Osteocyte (in vitro differentiated cells): ENCODE measurements at regions not wholly inside any gene's neighbourhood (a gene's known extent, or its start where the extent isn't known, plus 50 kb on each side); places are given as distances from the start of the nearest gene placed in this dataset.

Experiments used
- DNase-seq: peaks from one replicate; pipeline ENCODE4 v3.0.0; 2021; ENCODE audit warnings: mixed read lengths; ENCODE audit not compliant: unreplicated experiment; ENCODE audit errors: extremely low spot score
- H3K27ac Mint-ChIP-seq: one replicate; pipeline ENCODE4 v1.8.0; 2021; ENCODE audit warnings: mild to moderate bottlenecking, mixed read lengths; ENCODE audit not compliant: unreplicated experiment
- H3K27me3 Mint-ChIP-seq: one replicate; pipeline ENCODE4 v1.8.0; 2021; ENCODE audit warnings: mixed read lengths; ENCODE audit not compliant: unreplicated experiment
- H3K36me3 Mint-ChIP-seq: one replicate; pipeline ENCODE4 v1.8.0; 2021; ENCODE audit warnings: mixed read lengths; ENCODE audit not compliant: unreplicated experiment
- H3K4me1 Mint-ChIP-seq: one replicate; pipeline ENCODE4 v1.8.0; 2021; ENCODE audit warnings: mixed read lengths; ENCODE audit not compliant: unreplicated experiment
- H3K4me3 Mint-ChIP-seq: one replicate; pipeline ENCODE4 v1.8.0; 2021; ENCODE audit warnings: mild to moderate bottlenecking, moderate library complexity, mixed read lengths; ENCODE audit not compliant: unreplicated experiment
- H3K9me3 Mint-ChIP-seq: one replicate; pipeline ENCODE4 v1.8.0; 2021; ENCODE audit warnings: mixed read lengths; ENCODE audit not compliant: unreplicated experiment
- TF ChIP-seq, protein P1 (sequence below): fragments of 200-600 bp; sonication (generic); IDR thresholded peaks from 2 replicates; pipeline ENCODE4 v1.5.0; 2021; ENCODE audit warnings: antibody characterized with exemption, mild to moderate bottlenecking, moderate library complexity

DNA sequence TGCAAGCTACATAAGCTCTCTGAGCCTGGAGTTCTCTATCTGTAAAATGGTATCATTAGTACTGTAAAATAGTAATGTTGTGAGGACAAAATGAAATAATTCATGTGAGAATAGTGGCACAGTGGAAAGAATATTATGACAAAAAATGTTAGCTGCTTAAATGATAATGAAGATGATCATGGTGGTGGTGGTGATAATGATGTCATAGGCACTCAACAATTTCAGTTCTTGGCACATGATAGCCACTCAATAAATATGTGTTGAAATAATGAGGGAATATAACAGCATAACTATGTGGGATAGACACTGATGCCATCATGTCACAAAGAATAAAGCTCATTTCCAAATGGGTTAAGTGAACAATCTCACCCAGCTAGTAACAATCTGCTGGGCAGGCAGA, 736.3 kb downstream of the EFNB2 start:
- Mint-ChIP-seq H3K4me3 (no peak overlapping the region), H3K27me3 (no peaks in the 10 kb centered on the region), H3K36me3 (no peaks in the 10 kb centered on the region), H3K27ac (no peak overlapping the region), H3K9me3 (no peaks in the 10 kb centered on the region), H3K4me1 (peaks cover 2% of the 10 kb centered on the region)
- no peak for DNase-seq
- TF ChIP-seq, protein P1, sequence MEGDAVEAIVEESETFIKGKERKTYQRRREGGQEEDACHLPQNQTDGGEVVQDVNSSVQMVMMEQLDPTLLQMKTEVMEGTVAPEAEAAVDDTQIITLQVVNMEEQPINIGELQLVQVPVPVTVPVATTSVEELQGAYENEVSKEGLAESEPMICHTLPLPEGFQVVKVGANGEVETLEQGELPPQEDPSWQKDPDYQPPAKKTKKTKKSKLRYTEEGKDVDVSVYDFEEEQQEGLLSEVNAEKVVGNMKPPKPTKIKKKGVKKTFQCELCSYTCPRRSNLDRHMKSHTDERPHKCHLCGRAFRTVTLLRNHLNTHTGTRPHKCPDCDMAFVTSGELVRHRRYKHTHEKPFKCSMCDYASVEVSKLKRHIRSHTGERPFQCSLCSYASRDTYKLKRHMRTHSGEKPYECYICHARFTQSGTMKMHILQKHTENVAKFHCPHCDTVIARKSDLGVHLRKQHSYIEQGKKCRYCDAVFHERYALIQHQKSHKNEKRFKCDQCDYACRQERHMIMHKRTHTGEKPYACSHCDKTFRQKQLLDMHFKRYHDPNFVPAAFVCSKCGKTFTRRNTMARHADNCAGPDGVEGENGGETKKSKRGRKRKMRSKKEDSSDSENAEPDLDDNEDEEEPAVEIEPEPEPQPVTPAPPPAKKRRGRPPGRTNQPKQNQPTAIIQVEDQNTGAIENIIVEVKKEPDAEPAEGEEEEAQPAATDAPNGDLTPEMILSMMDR, result no peak

DNA sequence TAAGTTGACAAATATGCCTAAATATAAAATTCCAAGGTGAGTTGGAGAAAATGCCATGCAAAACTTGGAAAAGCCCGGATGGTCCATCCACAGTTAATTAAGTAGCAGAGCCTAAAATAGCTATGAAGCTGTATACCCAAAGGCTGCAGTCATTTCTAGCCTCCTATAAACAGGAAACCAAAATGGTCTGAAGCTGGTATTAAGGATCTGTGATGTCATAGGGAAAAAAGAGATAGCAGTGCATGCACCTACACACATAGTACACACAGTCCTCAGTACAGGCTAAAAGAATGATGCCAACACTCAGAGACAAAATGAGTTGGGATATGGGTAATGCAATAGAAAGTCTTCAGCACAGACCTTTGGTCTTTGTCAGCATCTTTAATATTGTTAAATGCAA, 736.9 kb downstream of the EFNB2 start:
- Mint-ChIP-seq H3K9me3 (no peaks in the 10 kb centered on the region), H3K36me3 (no peaks in the 10 kb centered on the region), H3K27ac (no peak overlapping the region), H3K27me3 (no peaks in the 10 kb centered on the region), H3K4me1 (peaks cover 2% of the 10 kb centered on the region), H3K4me3 (no peak overlapping the region)
- DNase-seq, result no peak
- TF ChIP-seq, protein P1, result no peak

DNA sequence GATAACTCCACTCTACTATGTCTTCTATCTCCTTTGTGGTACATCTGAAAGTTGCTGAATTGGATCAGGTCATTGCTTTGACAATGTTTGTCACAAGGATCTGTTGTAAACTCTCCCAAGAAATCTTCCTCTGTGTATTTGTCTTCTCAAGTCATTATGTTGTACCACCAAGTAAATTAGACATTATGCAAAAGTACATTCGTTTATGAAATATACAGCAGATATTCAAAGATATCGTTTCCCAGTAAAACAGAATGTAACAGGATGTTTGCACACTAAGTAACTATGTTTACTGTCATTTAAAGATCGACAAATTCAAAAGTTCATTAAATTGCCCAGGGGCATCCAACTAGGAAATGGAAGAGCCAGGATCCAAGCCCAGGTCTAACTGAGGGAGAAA, 739.4 kb downstream of the EFNB2 start:
- Mint-ChIP-seq H3K4me3 (no peak overlapping the region), H3K9me3 (no peaks in the 10 kb centered on the region), H3K36me3 (no peaks in the 10 kb centered on the region), H3K27ac (no peak overlapping the region), H3K4me1 (peaks cover 2% of the 10 kb centered on the region), H3K27me3 (no peaks in the 10 kb centered on the region)
- DNase-seq, result no peak
- TF ChIP-seq, protein P1, result no peak

DNA sequence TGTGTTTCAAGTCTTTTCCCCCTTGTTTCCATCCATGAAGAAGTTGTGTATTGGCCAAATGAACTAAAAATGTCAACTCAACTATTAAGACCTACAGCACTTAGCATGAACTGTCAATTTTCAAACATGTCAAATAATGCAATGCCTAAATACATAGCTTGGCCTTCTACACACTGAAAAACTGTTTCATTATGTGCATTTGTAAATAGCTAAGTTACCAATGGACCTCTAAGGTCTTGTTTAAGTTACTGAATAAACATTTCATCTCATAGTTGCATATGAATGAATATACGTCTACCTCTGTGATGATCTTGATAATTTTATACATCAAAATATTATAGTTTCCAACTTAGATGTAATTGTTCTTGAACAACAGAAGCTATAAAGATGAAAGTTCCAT, 744.5 kb downstream of the EFNB2 start:
- H3K4me1 Mint-ChIP-seq, result peaks cover 30% of the 10 kb centered on the region
- no peak overlapping the region for H3K4me3 Mint-ChIP-seq
- H3K27ac Mint-ChIP-seq, result no peak overlapping the region
- H3K36me3 Mint-ChIP-seq, result no peaks in the 10 kb centered on the region
- no peaks in the 10 kb centered on the region for H3K9me3 Mint-ChIP-seq
- H3K27me3 Mint-ChIP-seq, result no peaks in the 10 kb centered on the region
- no peak for DNase-seq
- TF ChIP-seq, protein P1, result no peak

DNA sequence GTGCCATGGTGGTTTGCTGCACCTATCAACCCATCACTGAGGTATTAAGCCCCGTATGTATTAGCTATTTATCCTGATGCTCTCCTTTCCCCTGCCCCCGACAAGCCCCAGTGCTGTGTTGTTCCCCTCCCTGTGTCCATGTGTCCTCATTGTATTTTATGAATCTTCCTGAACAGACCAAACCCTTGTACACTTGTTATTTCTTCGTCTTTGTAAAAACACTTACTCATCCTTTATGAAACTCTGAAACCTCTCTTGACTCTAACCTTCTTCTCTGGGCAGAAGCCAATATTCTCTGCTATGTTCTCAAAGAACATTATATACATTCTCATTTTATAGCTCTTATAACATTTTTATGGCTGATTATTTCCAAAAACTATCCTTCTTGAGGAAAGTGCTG, 746.9 kb downstream of the EFNB2 start:
- H3K4me1 Mint-ChIP-seq, result peaks cover 31% of the 10 kb centered on the region
- peaks cover 3% of the 10 kb centered on the region for H3K9me3 Mint-ChIP-seq

More for the DNA sequence above, 746.9 kb downstream of the EFNB2 start:
- H3K27ac Mint-ChIP-seq, result peak overlapping the region; percentile 71
- DNase-seq, result no peak
- H3K36me3 Mint-ChIP-seq, result peaks cover 3% of the 10 kb centered on the region
- H3K27me3 Mint-ChIP-seq, result no peaks in the 10 kb centered on the region
- H3K4me3 Mint-ChIP-seq, result no peak overlapping the region
- TF ChIP-seq, protein P1, result no peak
